Smooth muscle cell (in vitro differentiated cells): ENCODE measurements at regions not wholly inside any gene's neighbourhood (a gene's known extent, or its start where the extent isn't known, plus 50 kb on each side); places are given as distances from the start of the nearest gene placed in this dataset.

Source experiments
- DNase-seq: peaks from one replicate; lab custom pipeline; 2025; ENCODE audit not compliant: unreplicated experiment; lab: John Stamatoyannopoulos, UW
- H2AFZ ChIP-seq: fragments of 200-600 bp; sonication (generic); 2 replicates; pipeline ENCODE4 v1.6.0; 2016; ENCODE audit warnings: antibody characterized with exemption, low read depth, mild to moderate bottlenecking
- H3F3A ChIP-seq: fragments of 200-600 bp; sonication (generic); 2 replicates; pipeline ENCODE4 v1.6.0; 2017; ENCODE audit warnings: antibody characterized with exemption, low read depth
- H3K27ac ChIP-seq: fragments of 200-600 bp; sonication (generic); 2 replicates; pipeline ENCODE4 v1.5.1; 2016; ENCODE audit warnings: low read depth, mild to moderate bottlenecking
- H3K27me3 ChIP-seq: fragments of 200-600 bp; sonication (generic); 2 replicates; pipeline ENCODE4 v1.6.1; 2016; ENCODE audit warnings: low read depth, mild to moderate bottlenecking
- H3K36me3 ChIP-seq: fragments of 200-600 bp; sonication (generic); 2 replicates; pipeline ENCODE4 v1.5.1; 2016; ENCODE audit warnings: low read depth
- H3K4me1 ChIP-seq: fragments of 200-600 bp; sonication (generic); 2 replicates; pipeline ENCODE4 v1.5.1; 2016; ENCODE audit warnings: low read depth
- H3K4me2 ChIP-seq: fragments of 200-600 bp; sonication (generic); 2 replicates; pipeline ENCODE4 v1.6.0; 2016; ENCODE audit warnings: mild to moderate bottlenecking
- H3K4me3 ChIP-seq: fragments of 200-600 bp; sonication (generic); 2 replicates; pipeline ENCODE4 v1.5.1; 2016; ENCODE audit warnings: mild to moderate bottlenecking
- H3K79me2 ChIP-seq: fragments of 200-600 bp; sonication (generic); 2 replicates; pipeline ENCODE4 v1.6.0; 2016; ENCODE audit warnings: low read depth, mild to moderate bottlenecking
- H3K9ac ChIP-seq: fragments of 200-600 bp; sonication (generic); 2 replicates; pipeline ENCODE4 v1.6.0; 2016; ENCODE audit warnings: low read depth
- H3K9me3 ChIP-seq: fragments of 200-600 bp; sonication (generic); replicated peaks from 2 replicates; pipeline ENCODE4 v1.5.1; 2016; ENCODE audit warnings: low read depth
- H4K20me1 ChIP-seq: fragments of 200-600 bp; sonication (generic); 2 replicates; pipeline ENCODE4 v1.6.0; 2016; ENCODE audit warnings: low read depth
- CTCF ChIP-seq: fragments of 200-600 bp; sonication (generic); IDR thresholded peaks from 2 replicates; pipeline ENCODE4 v1.5.1; 2017; ENCODE audit warnings: borderline replicate concordance, mild to moderate bottlenecking, antibody characterized with exemption; ENCODE audit not compliant: insufficient read depth, poor library complexity, severe bottlenecking
- WGBS: methylation state at CpG from one replicate; pipeline ENCODE4 v1.1.7; 2016; ENCODE audit warnings: low lambda C conversion rate; 5-methylcytosine and 5-hydroxymethylcytosine counted together

- Histone ChIP-seq H3K4me2 (no peak overlapping the region), H4K20me1 (no peaks in the 10 kb centered on the region), H3K4me1 (no peaks in the 10 kb centered on the region), H3K27ac (no peak overlapping the region), H3K9me3 (peaks cover 4% of the 10 kb centered on the region), H3F3A (no peaks in the 10 kb centered on the region), H3K79me2 (no peaks in the 10 kb centered on the region), H2AFZ (no peak overlapping the region), H3K4me3 (no peak overlapping the region), H3K9ac (no peak overlapping the region), H3K27me3 (no peaks in the 10 kb centered on the region), H3K36me3 (no peaks in the 10 kb centered on the region)
- DNase-seq = no peak
- 29% methylated on average over 1 of the region's 1 CpG for WGBS
- no peak for TF ChIP-seq CTCF
Measured at GRCh38 chr5:120375248-120375647, 88.9 kb upstream of the PRR16 start.

- 96% methylated on average over 1 of the region's 1 CpG for WGBS
- no peaks in the 10 kb centered on the region for H3K27me3 ChIP-seq
Measured at GRCh38 chr5:120380644-120381043, 83.5 kb upstream of the PRR16 start.

GRCh38 chr5:120382833-120383232, 81.3 kb upstream of the PRR16 start:
- no peaks in the 10 kb centered on the region for H3K27me3 ChIP-seq
- no peaks in the 10 kb centered on the region for H3K36me3 ChIP-seq
- H3K9ac ChIP-seq = no peak overlapping the region
- no peak overlapping the region for H3K4me3 ChIP-seq
- H3K79me2 ChIP-seq = no peaks in the 10 kb centered on the region
- peaks cover 3% of the 10 kb centered on the region for H3F3A ChIP-seq
- H3K4me1 ChIP-seq = peaks cover 6% of the 10 kb centered on the region
- peak overlapping the region; percentile 23 for H3K4me2 ChIP-seq
- H4K20me1 ChIP-seq = no peaks in the 10 kb centered on the region
- no peak for DNase-seq
- no peak overlapping the region for H2AFZ ChIP-seq
- 95% methylated on average over 2 of the region's 2 CpGs for WGBS
- H3K27ac ChIP-seq = no peak overlapping the region
- H3K9me3 ChIP-seq = peaks cover 4% of the 10 kb centered on the region
- no peak for TF ChIP-seq CTCF

More at GRCh38 chr5:120380644-120381043, 83.5 kb upstream of the PRR16 start:
- no peak overlapping the region for H3K27ac ChIP-seq
- no peaks in the 10 kb centered on the region for H3K36me3 ChIP-seq
- peaks cover 4% of the 10 kb centered on the region for H3K4me1 ChIP-seq
- H3K4me2 ChIP-seq = no peak overlapping the region
- peaks cover 4% of the 10 kb centered on the region for H3K9me3 ChIP-seq
- no peak overlapping the region for H2AFZ ChIP-seq
- no peak for DNase-seq
- H3K4me3 ChIP-seq = no peak overlapping the region
- H3K9ac ChIP-seq = no peak overlapping the region
- peaks cover 3% of the 10 kb centered on the region for H3F3A ChIP-seq
- H4K20me1 ChIP-seq = no peaks in the 10 kb centered on the region
- TF ChIP-seq CTCF = no peak
- H3K79me2 ChIP-seq = no peaks in the 10 kb centered on the region

GRCh38 chr5:120386981-120387380, 77.1 kb upstream of the PRR16 start:
- Histone ChIP-seq H2AFZ (peak overlapping the region; percentile 23), H3K27me3 (no peaks in the 10 kb centered on the region), H3F3A (peaks cover 2% of the 10 kb centered on the region), H3K4me2 (no peak overlapping the region), H3K9ac (no peak overlapping the region), H3K4me3 (no peak overlapping the region), H3K36me3 (no peaks in the 10 kb centered on the region), H3K9me3 (no peaks in the 10 kb centered on the region), H4K20me1 (no peaks in the 10 kb centered on the region), H3K79me2 (no peaks in the 10 kb centered on the region), H3K27ac (peak overlapping the region; percentile 84), H3K4me1 (peaks cover 14% of the 10 kb centered on the region)
- no peak for TF ChIP-seq CTCF
- no peak for DNase-seq
